NT2/D1 (cell line): ENCODE measurements at regions not wholly inside any gene's neighbourhood (a gene's known extent, or its start where the extent isn't known, plus 50 kb on each side); places are given as distances from the start of the nearest gene placed in this dataset.

ENCODE experiments used
- SUZ12 ChIP-seq: IDR thresholded peaks from 2 replicates; pipeline ENCODE4 v1.6.1; 2011; ENCODE audit not compliant: insufficient read length, insufficient read depth; ENCODE audit errors: extremely low read depth
- YY1 ChIP-seq: IDR thresholded peaks from 2 replicates; pipeline ENCODE4 v1.6.1; 2011; ENCODE audit not compliant: insufficient read length, insufficient read depth
- ZNF274 ChIP-seq: IDR thresholded peaks from 2 replicates; pipeline ENCODE4 v1.6.1; 2011; ENCODE audit warnings: mild to moderate bottlenecking, low read depth, low read length

- TF ChIP-seq ZNF274 (no peak), YY1 (no peak), SUZ12 (no peak)
These were observed 156.0 kb downstream of the MACROH2A1 start for GRCh38 chr5:135242866-135243555.
